Lung microvascular endothelial cell (primary cell): ENCODE measurements at regions not wholly inside any gene's neighbourhood (a gene's known extent, or its start where the extent isn't known, plus 50 kb on each side); places are given as distances from the start of the nearest gene placed in this dataset.
"Not testable (repeated sequence)": the region's sequence is repeated elsewhere in the genome, so short reads cannot be mapped to it uniquely, and the experiment has no call there.

Source experiments
- DNase-seq, 2 donors: peaks; one replicate each; pipeline versions ENCODE4 v3.0.0 to v3.0.0-alpha.2; 2010; ENCODE audit warnings: low read depth in 2 of 2

GRCh38 chr3:72042397-72043203 is 257.7 kb upstream of the PROK2 start:
- DNase-seq: no peak

DNA sequence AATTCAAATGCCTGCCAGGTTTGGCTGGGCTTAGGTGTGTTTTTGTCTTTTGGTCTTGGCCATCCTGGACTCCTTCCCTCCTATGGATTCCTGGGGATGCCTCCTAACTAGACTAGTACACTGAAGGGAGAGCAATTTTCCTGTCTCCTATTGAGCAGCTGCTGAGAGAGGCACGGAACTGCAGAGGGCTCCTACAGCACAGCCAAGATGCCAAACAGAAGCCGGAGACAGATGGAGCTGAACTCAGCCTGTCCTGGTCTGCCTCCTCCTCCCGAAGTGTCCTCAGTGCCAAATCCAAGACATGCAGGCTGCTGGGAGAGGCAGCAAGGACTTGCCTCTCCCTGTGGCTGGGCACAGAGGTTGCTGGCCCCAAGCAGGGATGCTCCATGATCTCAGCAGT is 256.6 kb upstream of the PROK2 start:
- DNase-seq: no peak

- no peak for DNase-seq
These were observed 256.1 kb upstream of the PROK2 start for GRCh38 chr3:72041076-72041475.

DNA sequence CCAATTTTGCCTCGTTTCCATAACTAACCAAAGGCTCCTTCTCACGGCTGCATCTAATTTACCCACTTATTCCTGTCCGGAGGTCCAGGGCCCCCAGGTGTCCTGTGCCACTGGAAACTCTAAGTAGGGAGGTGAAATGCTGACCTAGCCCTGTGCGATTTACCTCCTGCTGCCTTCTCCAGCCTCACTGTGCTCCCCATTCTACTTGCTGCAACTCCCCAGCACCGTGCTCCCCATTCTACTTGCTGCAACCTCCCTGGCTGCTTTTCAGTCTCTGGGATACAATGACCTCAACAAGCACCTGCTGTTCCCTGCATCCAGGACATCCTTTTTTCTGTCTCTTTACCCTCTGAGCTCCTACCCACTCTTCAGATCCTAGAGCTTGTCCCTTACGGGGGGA is 254.7 kb upstream of the PROK2 start:
- no peak for DNase-seq

GRCh38 chr3:72036899-72037298 is 252.0 kb upstream of the PROK2 start:
- DNase-seq: no peak

- no peak for DNase-seq
These were observed 250.7 kb upstream of the PROK2 start for GRCh38 chr3:72035606-72036005.

DNA sequence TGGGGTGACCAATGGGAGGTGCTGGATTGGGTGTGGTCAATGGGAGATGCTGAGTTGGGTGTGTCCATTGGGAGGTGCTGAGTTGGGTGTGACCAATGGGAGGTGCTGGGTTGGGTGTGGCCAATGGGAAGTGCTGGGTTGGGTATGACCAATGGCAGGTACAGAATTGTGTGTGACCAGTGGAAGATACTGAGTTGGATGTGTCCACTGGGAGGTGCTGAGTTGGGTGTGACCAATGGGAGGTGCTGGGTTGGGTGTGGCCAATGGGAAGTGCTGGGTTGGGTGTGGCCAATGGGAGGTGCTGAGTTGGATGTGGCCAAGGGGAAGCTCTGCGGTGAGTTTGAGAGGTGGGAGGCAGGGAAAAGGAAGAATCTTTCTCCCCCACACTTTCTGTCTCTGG is 250.0 kb upstream of the PROK2 start:
- no peak for DNase-seq

DNA sequence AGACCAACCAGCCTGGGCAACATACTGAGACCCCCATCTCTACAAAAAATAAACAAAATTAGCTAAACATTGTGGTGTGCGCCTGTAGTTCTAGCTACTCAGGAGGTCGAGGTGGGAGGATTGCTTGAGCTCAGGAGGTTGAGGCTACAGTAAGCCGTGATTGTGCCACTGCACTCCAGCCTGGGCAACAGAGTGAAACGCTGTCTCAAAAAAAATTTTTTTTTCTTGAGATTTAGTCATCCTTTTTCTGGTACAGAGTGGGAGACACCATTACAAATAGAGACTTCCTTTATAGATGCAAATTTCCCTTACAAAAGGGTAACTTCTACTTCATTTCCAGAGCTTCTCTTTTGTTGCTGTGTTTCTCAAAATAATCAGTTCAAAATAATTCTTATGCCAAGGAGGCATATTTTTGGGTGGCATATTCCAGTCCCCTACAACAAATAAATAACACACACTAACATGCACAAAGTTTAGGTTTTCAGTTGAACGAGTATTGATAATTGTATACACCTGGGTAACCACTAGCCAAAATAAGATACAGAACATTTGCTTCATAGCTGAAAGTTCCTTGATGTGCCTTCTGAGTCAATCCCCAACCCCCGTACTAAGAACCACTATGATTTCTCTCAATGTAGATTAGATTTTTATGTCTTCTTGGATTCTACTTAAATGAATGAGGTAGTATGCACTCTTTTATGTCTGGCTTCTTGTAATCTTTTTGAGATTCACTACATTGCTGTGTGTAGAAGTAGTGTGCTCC is 248.9 kb upstream of the PROK2 start:
- no peak for DNase-seq

GRCh38 chr3:72032441-72033135 is 247.6 kb upstream of the PROK2 start:
- DNase-seq: peak in 1 of 2 donors; percentile 48

- peak in 1 of 2 donors; percentile 10 for DNase-seq
These were observed 246.6 kb upstream of the PROK2 start for GRCh38 chr3:72031581-72031980.

DNA sequence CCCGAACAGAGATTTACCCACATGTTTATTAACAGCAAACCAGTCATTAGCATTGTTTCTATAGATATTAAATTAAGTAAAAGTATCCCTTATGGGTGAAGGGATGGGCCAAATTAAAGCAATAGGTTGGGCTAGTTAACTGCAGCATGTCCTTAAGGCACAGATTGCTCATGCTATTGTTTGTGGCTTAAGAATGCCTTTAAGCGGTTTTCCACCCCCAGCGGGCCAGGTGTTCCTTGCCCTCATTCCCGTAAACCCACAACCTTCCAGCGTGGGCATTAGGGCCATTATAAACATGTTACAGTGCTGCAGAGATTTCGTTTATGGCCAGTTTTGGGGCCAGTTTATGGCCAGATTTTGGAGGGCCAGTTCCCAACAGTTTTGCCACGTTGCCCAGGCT is 245.3 kb upstream of the PROK2 start:
- not testable (repeated sequence) for DNase-seq

GRCh38 chr3:72028726-72029125 is 243.8 kb upstream of the PROK2 start:
- not testable (repeated sequence) for DNase-seq

- not testable (repeated sequence) for DNase-seq
These were observed 243.4 kb upstream of the PROK2 start for GRCh38 chr3:72028307-72028706.

- DNase-seq: not testable (repeated sequence)
These were observed 242.8 kb upstream of the PROK2 start for GRCh38 chr3:72027728-72028127.

- no peak for DNase-seq
These were observed 237.1 kb upstream of the PROK2 start for GRCh38 chr3:72022027-72022426.

GRCh38 chr3:72021531-72021930 is 236.6 kb upstream of the PROK2 start:
- no peak for DNase-seq

DNA sequence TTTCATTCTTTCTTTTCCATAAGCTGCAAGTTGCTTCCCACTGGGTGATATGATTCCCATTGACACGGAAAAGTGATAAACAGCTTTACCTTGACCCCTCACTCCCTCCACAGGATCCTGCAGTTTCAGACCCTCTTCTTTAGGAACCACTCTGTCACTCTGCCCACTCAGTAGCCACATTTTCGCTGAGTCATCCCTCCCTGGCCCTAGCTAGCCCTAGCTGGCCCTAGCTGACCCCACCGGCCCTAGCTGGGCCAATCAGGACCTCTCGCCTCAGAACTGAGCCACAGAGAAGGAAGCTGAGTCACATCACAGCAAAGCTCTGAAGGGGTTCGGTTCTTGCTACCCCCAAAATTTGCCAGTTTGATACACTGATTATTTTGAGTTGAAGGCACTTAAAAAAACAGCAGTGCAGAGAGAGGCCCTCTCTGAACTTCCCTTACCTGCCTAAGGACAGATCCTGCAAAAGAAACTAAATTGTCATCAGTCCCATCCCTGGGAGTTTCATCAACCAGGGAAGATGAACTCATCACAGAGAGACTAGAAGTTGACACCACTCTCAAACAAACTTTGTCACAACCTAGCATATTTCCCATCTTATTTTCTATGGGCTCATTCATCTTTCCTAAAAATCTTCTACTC is 233.5 kb upstream of the PROK2 start:
- DNase-seq: peak; percentile 2 to 5

DNA sequence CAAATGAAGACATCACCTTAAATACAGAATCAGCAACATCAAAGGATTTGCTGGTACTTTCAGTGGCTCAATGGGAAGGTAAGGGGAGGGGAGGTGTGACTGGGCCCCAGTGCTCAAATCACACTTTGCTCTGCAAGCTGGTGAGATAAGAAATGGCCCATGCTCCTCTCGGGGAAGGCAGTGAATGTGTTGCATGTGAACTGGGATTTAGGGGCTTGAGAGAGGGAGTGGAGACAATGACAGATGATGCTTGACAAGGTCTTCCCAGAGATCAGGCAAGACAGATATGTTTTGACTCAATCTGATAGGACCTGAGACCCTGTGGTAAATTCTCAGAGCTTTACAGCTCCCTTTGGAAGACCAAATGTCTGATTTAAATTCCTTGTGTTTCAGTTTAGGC is 233.0 kb upstream of the PROK2 start:
- no peak for DNase-seq

DNA sequence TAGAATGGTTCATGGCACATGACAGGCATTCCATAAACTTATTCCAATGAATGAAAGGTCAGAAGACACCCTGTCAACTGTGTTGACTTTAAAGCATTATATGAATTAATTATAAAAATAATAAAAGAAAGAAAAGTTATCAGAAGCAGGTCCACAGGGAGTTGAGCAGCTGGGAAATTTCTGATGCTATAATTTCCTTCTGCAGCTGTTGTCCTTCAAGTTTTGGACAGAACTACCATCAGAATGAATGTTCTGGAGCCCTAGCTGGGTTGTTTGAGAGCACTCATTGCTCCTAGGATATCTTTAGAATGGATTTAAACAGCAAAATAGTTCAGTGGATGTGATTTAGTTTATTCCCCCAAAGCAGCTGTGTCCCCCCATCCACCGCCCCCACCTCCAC is 232.4 kb upstream of the PROK2 start:
- DNase-seq: no peak

- no peak for DNase-seq
These were observed 230.5 kb upstream of the PROK2 start for GRCh38 chr3:72015463-72015862.

GRCh38 chr3:72013084-72013483 is 228.1 kb upstream of the PROK2 start:
- no peak for DNase-seq

DNA sequence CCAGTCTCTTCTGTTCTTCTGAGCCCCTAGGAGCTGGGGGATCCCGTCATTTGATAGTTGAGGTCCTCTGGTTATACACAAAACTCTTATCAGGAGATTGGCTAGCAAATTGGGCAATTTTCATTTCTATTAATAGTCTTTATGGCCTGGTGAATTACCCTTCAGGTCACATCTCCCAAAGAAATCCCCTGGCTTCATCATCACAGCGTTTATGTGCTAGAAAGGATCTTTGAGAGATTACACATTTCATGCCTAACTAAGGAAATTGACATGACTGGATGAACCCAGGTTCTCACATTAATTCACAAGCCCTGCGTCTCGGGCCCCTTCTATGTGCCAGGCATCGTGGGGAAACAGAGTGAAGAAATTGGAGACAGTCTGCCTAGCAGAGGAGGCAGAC is 227.4 kb upstream of the PROK2 start:
- DNase-seq: no peak
